Activated naive CD8-positive, alpha-beta T cell (primary cell): ENCODE measurements at regions not wholly inside any gene's neighbourhood (a gene's known extent, or its start where the extent isn't known, plus 50 kb on each side); places are given as distances from the start of the nearest gene placed in this dataset.
"Not testable (repeated sequence)": the region's sequence is repeated elsewhere in the genome, so short reads cannot be mapped to it uniquely, and the experiment has no call there.

ENCODE experiments used
- H3K27ac Mint-ChIP-seq: one replicate; pipeline ENCODE4 v1.8.0; 2021; ENCODE audit warnings: mixed read lengths
- H3K27me3 Mint-ChIP-seq: one replicate; pipeline ENCODE4 v1.8.0; 2021; ENCODE audit warnings: mixed read lengths
- H3K36me3 Mint-ChIP-seq: one replicate; pipeline ENCODE4 v1.8.0; 2021; ENCODE audit warnings: mixed read lengths
- H3K4me1 Mint-ChIP-seq: one replicate; pipeline ENCODE4 v1.8.0; 2021; ENCODE audit warnings: low read depth, mixed read lengths
- H3K4me3 Mint-ChIP-seq: one replicate; pipeline ENCODE4 v1.8.0; 2021; ENCODE audit warnings: mild to moderate bottlenecking, mixed read lengths
- H3K9me3 Mint-ChIP-seq: one replicate; pipeline ENCODE4 v1.8.0; 2021; ENCODE audit warnings: low read depth, mixed read lengths

DNA sequence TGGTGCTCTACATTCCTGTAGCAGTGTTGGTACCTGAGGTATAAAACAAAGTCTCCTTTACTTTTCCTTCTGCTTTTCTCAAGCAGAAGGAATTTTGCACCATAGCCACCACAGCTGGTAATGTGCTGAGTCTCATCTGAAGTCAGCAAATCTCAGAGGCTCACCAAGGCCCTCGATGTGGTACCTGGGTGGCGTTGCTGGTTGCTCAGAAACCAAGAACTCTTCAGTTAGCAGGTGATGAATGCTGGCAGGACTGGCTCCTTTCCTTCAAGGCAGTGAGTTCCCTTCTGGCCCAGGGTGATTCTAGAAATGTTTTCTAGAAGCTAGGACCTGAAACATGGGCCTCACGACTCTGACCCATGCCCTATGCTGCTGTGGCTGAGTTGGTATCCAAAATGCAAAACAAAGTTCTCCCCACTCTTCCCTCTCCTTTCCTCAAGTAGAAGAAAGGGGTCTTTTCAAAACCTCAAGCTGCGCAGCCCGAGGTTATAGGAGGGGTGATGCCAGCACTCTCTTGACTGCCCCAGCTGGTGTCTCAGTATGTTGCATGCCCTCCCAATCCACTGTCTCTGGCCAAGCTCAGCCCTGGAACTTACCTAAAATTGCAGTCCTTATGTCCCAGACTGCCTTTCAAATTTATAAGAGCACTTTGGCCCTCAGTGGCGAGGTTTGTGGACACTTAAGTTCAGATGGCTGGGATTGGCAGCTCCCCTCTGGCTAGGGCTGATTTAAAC, 592.3 kb downstream of the FRK start:
- Mint-ChIP-seq H3K9me3 (peaks cover 2% of the 10 kb centered on the region), H3K27me3 (no peaks in the 10 kb centered on the region), H3K4me1 (no peaks in the 10 kb centered on the region), H3K36me3 (no peaks in the 10 kb centered on the region), H3K27ac (no peak overlapping the region), H3K4me3 (no peak overlapping the region)

DNA sequence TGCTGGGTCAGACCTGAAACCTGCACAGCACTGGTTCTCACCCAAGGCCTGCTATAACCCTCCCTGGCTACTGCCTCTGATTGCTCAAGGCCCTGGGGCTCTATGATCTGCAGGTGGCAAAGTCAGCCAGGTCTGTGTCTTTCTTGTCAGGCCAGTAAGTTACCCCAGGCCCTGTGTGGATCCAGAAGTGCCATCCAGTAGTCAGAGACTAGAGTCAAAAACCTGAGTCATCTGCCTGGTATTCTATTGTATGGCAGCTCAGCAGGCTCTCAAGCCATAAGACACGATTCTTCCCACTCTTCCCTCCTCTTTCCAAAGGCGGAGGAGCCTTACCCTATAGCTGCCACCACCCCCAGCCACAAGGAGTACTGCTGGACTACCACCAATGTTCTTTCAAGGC, 593.0 kb downstream of the FRK start:
- Mint-ChIP-seq H3K36me3 (no peaks in the 10 kb centered on the region), H3K9me3 (peaks cover 9% of the 10 kb centered on the region), H3K4me1 (no peaks in the 10 kb centered on the region), H3K4me3 (no peak overlapping the region), H3K27me3 (no peaks in the 10 kb centered on the region), H3K27ac (no peak overlapping the region)

DNA sequence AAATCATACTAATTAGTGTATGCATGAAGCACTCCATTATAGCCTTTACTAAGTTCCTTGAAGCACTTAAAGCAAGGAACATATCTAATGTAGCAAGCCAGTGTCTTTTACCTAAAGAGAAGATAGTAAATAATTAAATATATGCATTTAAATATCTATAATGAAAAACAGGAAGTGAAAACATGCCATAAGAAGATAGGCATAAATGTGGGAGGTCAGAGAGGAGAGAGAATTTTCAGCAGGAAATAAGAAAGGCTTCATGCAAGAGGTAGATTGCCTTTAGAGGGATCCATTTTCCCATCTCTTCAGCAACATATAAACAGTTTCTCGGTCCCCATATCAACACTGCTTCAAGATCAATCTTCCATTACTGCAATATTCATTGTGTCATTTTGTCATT, 599.8 kb downstream of the FRK start:
- Mint-ChIP-seq H3K4me3 (no peak overlapping the region), H3K36me3 (no peaks in the 10 kb centered on the region), H3K27ac (no peak overlapping the region), H3K4me1 (no peaks in the 10 kb centered on the region), H3K9me3 (peaks cover 25% of the 10 kb centered on the region), H3K27me3 (no peaks in the 10 kb centered on the region)

DNA sequence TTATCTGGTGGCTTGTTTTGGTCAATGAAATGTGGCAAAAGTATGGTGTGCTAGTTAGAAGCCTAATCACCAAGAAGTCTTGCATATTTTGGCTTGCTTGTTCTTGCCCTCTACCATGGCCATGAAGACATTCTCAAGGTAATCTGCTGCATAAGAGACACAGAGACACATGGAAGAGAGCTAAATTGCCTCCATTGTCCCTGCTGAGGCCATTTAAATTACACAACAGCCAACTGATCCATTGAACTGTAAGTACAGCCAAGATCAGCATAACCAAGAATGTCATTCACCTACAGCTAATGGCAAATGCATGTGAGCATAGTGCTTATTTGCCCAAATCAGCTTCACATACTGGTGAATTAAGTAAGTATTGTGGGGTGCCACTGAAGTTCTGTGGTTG, 603.8 kb downstream of the FRK start:
- H3K4me1 Mint-ChIP-seq, result no peaks in the 10 kb centered on the region

DNA sequence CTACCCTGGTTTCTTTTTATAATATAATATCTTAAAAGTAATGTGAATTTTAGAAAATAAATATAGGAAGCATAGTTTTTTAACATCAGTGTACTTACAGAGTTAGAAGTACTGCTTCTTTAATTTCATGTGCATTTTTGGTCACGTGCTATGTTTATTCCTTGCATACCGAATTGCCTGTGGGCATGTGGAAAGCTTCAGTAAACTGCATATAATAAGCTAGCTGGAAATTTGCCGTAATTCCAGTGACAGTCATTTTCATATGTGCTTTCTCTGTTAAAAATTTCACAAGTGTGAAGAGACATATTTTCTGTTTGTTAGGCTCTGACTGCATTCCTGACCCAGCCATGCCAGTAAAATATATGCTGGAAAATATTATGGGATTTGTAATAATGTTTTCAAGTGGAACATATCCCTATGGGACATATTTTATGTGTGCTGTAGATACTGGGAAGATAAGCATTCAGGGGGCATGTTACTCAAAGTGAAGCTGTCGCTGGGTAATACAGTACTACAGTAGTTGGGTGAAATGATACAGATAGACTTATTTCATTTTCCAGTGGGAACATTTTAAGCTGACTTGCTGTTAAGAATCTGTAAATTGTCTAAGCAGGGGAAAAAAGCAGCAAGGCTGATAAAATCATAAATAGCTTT, 616.7 kb downstream of the FRK start:
- H3K27me3 Mint-ChIP-seq, result no peaks in the 10 kb centered on the region
- H3K4me3 Mint-ChIP-seq, result no peak overlapping the region
- H3K27ac Mint-ChIP-seq, result no peak overlapping the region
- H3K4me1 Mint-ChIP-seq, result no peaks in the 10 kb centered on the region
- no peaks in the 10 kb centered on the region for H3K9me3 Mint-ChIP-seq
- H3K36me3 Mint-ChIP-seq, result no peaks in the 10 kb centered on the region

More for the DNA sequence above, 603.8 kb downstream of the FRK start:
- no peaks in the 10 kb centered on the region for H3K27me3 Mint-ChIP-seq
- H3K4me3 Mint-ChIP-seq, result no peak overlapping the region
- no peaks in the 10 kb centered on the region for H3K36me3 Mint-ChIP-seq
- H3K9me3 Mint-ChIP-seq, result peaks cover 12% of the 10 kb centered on the region
- no peak overlapping the region for H3K27ac Mint-ChIP-seq

DNA sequence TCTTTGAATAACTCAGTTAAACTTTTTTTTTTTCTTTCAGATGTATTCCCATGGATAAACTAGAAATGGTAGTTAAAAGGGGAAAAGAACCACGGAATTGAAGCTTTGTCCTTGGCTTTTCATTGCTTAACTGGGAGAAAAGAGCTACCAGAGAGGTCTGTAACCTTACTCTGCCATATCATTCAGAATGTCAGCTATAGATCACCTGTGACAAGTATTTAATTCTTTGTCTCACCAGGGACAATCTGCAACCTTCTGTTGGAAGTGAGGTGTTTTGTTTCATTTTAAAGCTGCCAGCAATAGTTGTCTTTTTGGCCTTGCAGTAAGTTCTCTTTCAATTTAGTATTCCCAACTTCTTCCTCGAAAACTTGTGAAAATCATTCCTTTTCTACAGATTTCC, 618.4 kb downstream of the FRK start:
- no peaks in the 10 kb centered on the region for H3K36me3 Mint-ChIP-seq
- H3K27me3 Mint-ChIP-seq, result no peaks in the 10 kb centered on the region
- no peak overlapping the region for H3K4me3 Mint-ChIP-seq
- peaks cover 4% of the 10 kb centered on the region for H3K9me3 Mint-ChIP-seq
- no peak overlapping the region for H3K27ac Mint-ChIP-seq
- no peaks in the 10 kb centered on the region for H3K4me1 Mint-ChIP-seq

DNA sequence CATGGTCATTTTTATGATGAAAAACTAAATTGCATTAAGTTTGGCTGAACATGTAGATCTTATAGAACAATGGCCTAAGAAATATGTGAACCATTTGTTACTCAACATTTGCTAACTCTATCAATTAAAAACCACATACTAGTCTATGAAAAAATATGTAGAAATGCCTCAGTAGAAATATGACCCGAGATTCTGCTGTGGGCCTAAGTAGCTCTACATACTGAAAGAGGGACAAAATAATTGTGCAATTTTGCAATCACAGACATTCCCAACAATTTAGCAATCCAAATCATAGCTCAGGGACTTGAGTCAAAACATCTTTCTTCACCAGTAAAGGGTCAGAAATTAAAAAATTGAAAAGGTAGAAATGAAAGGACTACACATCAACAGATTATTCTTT, 619.0 kb downstream of the FRK start:
- H3K36me3 Mint-ChIP-seq, result no peaks in the 10 kb centered on the region
- no peaks in the 10 kb centered on the region for H3K4me1 Mint-ChIP-seq
- H3K4me3 Mint-ChIP-seq, result no peak overlapping the region
- peaks cover 4% of the 10 kb centered on the region for H3K9me3 Mint-ChIP-seq
- no peak overlapping the region for H3K27ac Mint-ChIP-seq
- H3K27me3 Mint-ChIP-seq, result no peaks in the 10 kb centered on the region

DNA sequence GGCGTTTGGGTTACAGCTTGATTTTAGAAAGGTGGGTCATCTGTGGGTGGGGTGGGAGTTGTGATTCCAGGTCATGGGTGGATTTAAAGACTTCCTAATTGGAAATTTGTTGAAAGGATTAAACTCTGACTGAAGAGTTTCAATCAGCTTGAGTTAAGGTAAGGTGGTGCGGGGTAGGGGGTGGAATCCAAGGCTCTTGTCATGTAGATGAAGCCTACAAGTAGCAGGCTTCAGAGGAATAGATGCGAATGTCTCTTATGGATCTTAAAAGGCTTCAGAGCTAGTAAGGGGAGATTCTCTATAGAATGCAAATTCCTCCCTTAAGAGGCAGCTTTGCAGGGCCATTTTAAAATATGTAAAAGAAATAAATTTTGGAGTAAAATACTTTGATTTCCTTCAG, 645.3 kb downstream of the FRK start:
- Mint-ChIP-seq H3K27ac (no peak overlapping the region), H3K9me3 (no peaks in the 10 kb centered on the region), H3K4me3 (no peak overlapping the region), H3K36me3 (no peaks in the 10 kb centered on the region), H3K4me1 (no peaks in the 10 kb centered on the region), H3K27me3 (no peaks in the 10 kb centered on the region)

DNA sequence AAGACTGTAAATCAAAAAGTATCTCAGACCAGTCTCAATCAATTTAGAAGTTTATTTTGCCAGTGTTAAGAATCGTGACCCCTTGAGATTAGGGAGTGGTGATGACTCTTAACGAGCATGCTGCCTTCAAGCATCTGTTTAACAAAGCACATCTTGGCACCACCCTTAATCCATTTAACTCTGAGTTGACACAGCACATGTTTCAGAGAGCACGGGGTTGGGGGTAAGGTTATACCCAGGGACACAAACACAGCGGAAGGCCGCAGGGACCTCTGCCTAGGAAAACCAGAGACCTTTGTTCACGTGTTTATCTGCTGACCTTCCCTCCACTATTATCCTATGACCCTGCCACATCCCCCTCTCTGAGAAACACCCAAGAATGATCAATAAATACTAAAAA, 645.8 kb downstream of the FRK start:
- not testable (repeated sequence) for H3K27ac Mint-ChIP-seq, H3K27me3 Mint-ChIP-seq, H3K36me3 Mint-ChIP-seq, H3K4me3 Mint-ChIP-seq, H3K4me1 Mint-ChIP-seq, H3K9me3 Mint-ChIP-seq

DNA sequence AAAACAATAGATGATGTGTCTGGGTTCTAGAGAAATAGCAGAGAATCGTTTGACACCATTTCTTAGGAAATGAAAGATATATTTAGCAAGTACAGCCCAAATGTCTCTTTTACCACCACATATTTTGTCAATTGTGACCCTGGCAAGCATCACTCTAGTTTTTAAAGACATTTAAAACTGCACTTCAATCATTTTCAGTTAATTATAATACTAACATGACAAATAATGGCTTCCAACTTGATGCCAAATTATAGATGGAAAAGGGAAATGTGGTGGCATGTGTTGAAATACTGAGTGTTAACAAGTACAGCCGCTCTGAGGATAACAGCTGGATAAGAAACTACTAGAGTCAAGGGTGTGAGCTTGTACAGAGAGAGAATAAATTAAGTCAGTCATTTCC, 648.9 kb downstream of the FRK start:
- no peak overlapping the region for H3K4me3 Mint-ChIP-seq
- no peaks in the 10 kb centered on the region for H3K36me3 Mint-ChIP-seq

DNA sequence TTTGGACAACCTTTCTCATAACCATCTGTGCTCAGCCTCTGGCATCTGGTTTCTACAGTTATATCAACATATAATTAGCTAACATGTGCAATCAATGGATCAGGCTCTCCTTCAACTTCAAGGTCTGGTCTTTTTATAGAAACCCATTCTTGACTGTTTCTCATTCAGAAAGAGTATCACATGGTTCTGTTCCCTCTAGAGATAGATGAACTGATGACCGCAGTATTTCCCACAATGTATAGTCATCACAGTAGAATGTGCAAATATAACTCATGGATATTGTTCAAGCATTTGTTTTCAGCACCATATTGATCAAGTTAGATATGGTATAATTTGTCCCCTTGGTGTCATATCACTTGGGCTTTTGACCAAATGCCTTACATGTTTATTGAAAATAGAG, 656.2 kb downstream of the FRK start:
- H3K27me3 Mint-ChIP-seq, result no peaks in the 10 kb centered on the region
- peaks cover 22% of the 10 kb centered on the region for H3K9me3 Mint-ChIP-seq
- H3K27ac Mint-ChIP-seq, result no peak overlapping the region
- no peak overlapping the region for H3K4me3 Mint-ChIP-seq
- H3K36me3 Mint-ChIP-seq, result no peaks in the 10 kb centered on the region
- H3K4me1 Mint-ChIP-seq, result no peaks in the 10 kb centered on the region

More for the DNA sequence above, 648.9 kb downstream of the FRK start:
- no peaks in the 10 kb centered on the region for H3K9me3 Mint-ChIP-seq
- H3K27me3 Mint-ChIP-seq, result no peaks in the 10 kb centered on the region
- no peak overlapping the region for H3K27ac Mint-ChIP-seq
- H3K4me1 Mint-ChIP-seq, result no peaks in the 10 kb centered on the region

DNA sequence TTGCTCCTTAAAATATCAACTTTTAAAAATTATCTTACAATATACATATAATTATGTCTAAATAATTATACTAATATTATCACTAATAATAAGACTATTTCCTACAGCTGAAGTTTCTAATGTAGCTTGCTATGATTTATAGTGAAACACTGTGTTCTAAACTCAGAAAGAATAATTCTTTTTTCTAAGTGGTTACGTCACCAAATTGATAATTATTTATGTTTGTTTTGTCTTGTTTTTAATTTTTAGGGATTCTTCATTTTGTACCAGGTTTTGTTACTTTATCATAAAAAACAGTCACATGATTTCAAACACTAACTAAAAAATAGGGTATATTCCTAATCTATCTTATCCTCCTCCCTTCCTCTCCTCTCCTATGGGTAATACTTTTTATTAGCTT, 662.1 kb downstream of the FRK start:
- Mint-ChIP-seq H3K27me3 (no peaks in the 10 kb centered on the region), H3K36me3 (no peaks in the 10 kb centered on the region), H3K4me3 (no peak overlapping the region), H3K4me1 (no peaks in the 10 kb centered on the region), H3K27ac (no peak overlapping the region), H3K9me3 (peaks cover 13% of the 10 kb centered on the region)

DNA sequence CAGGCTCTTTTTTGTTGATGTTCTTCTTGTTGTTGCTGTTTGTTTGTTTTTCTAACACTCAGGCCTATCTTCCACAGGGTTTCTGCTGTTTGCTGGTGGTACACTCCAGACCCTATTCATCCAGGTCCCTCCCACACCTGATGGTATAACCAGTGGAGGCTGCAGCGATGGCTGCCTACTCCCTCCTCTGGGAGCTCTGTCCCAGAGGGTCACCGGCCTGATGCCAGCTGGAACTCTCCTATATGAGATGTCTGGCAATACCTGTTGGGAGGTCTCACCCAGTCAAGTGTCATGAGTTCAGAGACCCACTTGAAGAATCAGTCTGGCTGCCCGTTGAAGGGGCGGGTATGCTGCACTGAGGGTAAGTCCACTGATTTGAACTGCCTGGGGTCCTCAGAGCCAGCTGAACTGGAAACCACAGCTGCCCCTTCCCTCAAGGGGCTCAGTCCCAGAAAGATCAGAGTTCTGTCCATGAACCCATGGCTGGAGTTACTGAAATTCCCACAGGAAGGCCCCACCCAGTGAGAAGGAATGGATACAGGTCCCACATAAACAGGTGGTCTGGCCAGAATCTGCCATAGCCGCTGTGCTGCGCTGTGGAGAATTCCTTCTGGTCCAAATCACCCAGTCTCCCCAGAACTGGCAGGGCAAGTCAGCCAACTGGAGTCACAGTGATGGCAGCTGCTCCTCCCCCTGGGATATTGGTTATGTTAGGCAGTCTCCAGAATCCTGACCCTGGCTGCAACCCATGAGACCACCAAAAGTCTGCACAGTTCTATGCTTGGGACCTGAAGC, 664.4 kb downstream of the FRK start:
- H3K36me3 Mint-ChIP-seq, result no peaks in the 10 kb centered on the region
- H3K4me1 Mint-ChIP-seq, result no peaks in the 10 kb centered on the region
- H3K4me3 Mint-ChIP-seq, result no peak overlapping the region
- no peaks in the 10 kb centered on the region for H3K27me3 Mint-ChIP-seq
- H3K27ac Mint-ChIP-seq, result no peak overlapping the region
- H3K9me3 Mint-ChIP-seq, result peaks cover 11% of the 10 kb centered on the region

DNA sequence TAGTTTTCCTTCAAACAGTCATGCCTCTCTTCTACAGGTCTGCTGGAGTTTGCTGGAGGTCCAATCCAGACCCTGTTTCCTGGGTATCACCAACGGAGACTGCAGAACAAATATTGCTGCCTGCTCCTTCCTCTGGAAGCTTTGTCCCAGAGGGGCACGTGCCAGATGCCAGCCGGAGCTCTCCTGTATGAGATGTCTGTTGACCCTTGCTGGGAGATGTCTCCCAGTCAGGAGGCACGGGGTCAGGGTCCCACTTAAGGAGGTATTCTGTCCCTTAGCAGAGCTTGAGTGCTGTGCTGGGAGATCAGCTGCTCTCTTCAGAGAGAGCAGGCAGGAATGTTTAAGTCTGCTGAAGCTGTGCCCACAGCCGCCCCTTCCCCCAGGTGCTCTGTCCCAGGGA, 666.9 kb downstream of the FRK start:
- no peak overlapping the region for H3K27ac Mint-ChIP-seq
- no peaks in the 10 kb centered on the region for H3K4me1 Mint-ChIP-seq
- no peaks in the 10 kb centered on the region for H3K27me3 Mint-ChIP-seq
- H3K9me3 Mint-ChIP-seq, result peaks cover 16% of the 10 kb centered on the region
- no peaks in the 10 kb centered on the region for H3K36me3 Mint-ChIP-seq
- H3K4me3 Mint-ChIP-seq, result no peak overlapping the region

DNA sequence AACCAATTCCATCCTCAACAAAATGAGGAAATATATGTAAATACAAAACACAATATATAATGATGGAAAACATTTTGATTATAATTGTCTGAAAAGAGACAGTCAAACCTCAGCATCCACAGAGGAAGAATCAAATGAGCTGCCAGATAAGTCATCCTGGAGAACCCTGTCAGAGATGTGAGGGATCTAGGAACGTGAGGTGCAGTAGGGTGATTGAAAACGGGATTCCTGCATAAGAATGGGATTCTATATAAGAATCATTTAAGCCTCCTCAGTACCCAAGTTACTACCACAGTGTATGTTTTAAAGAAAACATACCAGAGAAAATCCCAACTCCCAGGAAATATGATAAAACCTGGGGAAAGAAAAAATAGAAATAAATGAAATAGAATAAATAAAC, 690.5 kb downstream of the FRK start:
- Mint-ChIP-seq H3K27ac (no peak overlapping the region), H3K4me3 (no peak overlapping the region), H3K27me3 (no peaks in the 10 kb centered on the region), H3K4me1 (no peaks in the 10 kb centered on the region), H3K9me3 (peaks cover 8% of the 10 kb centered on the region), H3K36me3 (no peaks in the 10 kb centered on the region)
